GM12878 (cell line): ENCODE measurements at regions not wholly inside any gene's neighbourhood (a gene's known extent, or its start where the extent isn't known, plus 50 kb on each side); places are given as distances from the start of the nearest gene placed in this dataset.

ENCODE experiments used
- ATAC-seq: fragments of 200-7000 bp; cut with Tn5 transposase; 3 replicates; pipeline ENCODE4 v1.9.1; 2020; ENCODE audit warnings: mild to moderate bottlenecking, moderate library complexity
- BruUV-seq: library from RNA; stranded (reverse); fragments of 400-500 nt; replicated peaks from 2 replicates; lab custom pipeline; 2021; lab: Mats Ljungman, UMichigan
- CTCF ChIA-PET: fragments of 300-600 bp; sonication (Branson Sonifier 250); formaldehyde crosslinking; extraction: SDS; loops from one replicate; lab custom pipeline; 2021; ENCODE audit warnings: inconsistent platforms; lab: Yijun Ruan, JAX
- POLR2A ChIA-PET: fragments of 350-600 bp; formaldehyde crosslinking; extraction: SDS; loops from one replicate; lab custom pipeline; 2021; ENCODE audit warnings: inconsistent platforms; lab: Charles Lee
- RAD21 ChIA-PET: fragments of 300-600 bp; sonication (Branson Sonifier 250); formaldehyde crosslinking; loops from one replicate; lab custom pipeline; 2023; ENCODE audit warnings: antibody characterized with exemption; ENCODE audit not compliant: unreplicated experiment; lab: Charles Lee
- SMC1A ChIA-PET: fragments of 300-600 bp; sonication (Branson Sonifier 250); formaldehyde crosslinking; loops from one replicate; lab custom pipeline; 2023; ENCODE audit not compliant: unreplicated experiment, uncharacterized antibody; lab: Charles Lee
- DNase-seq: peaks from one replicate; pipeline ENCODE4 v3.0.0-alpha.2; 2011; ENCODE audit warnings: low read depth, low spot score
- FAIRE-seq: peaks from 3 replicates; lab custom pipeline; 2011; peaks lifted over from hg19 to GRCh38; lab: Jason Lieb, UNC
- H2AFZ ChIP-seq: 2 replicates; pipeline ENCODE4 v1.6.0; 2011; ENCODE audit warnings: low read depth, low read length, control low read depth; ENCODE audit not compliant: control insufficient read depth
- H3K27ac ChIP-seq: 2 replicates; pipeline ENCODE4 v1.5.1; 2011; ENCODE audit warnings: control low read depth; ENCODE audit not compliant: control insufficient read depth, insufficient read depth
- H3K27me3 ChIP-seq, 2 experiments: replicated peaks in 1 of 2; 2 replicates each; pipeline versions ENCODE4 v1.6.0 to v1.6.1; 2011; ENCODE audit warnings: low read length in 1 of 2; ENCODE audit not compliant: control insufficient read depth in 2 of 2, insufficient read depth in 2 of 2
- H3K36me3 ChIP-seq, 2 experiments: 2 replicates each; pipeline ENCODE4 v1.5.1; 2011; ENCODE audit warnings: low read length in 1 of 2; ENCODE audit not compliant: control insufficient read depth in 2 of 2, insufficient read depth in 2 of 2
- H3K4me1 ChIP-seq: 2 replicates; pipeline ENCODE4 v1.6.1; 2011; ENCODE audit warnings: mild to moderate bottlenecking, low read length, moderate library complexity, mixed read lengths; ENCODE audit not compliant: control insufficient read depth, insufficient read depth
- H3K4me2 ChIP-seq: 2 replicates; pipeline ENCODE4 v1.6.0; 2011; ENCODE audit warnings: control low read depth; ENCODE audit not compliant: control insufficient read depth, insufficient read depth
- H3K4me3 ChIP-seq: fragments of 200-600 bp; sonication (generic); 2 replicates; pipeline ENCODE4 v1.5.1; 2016
- H3K79me2 ChIP-seq: 2 replicates; pipeline ENCODE4 v1.6.0; 2011; ENCODE audit warnings: low read length; ENCODE audit not compliant: control insufficient read depth, insufficient read depth
- H3K9ac ChIP-seq: 2 replicates; pipeline ENCODE4 v1.8.0; 2011; ENCODE audit warnings: low read length, control low read depth, mixed read lengths; ENCODE audit not compliant: control insufficient read depth, insufficient read depth
- H3K9me3 ChIP-seq: replicated peaks from 3 replicates; pipeline ENCODE4 v1.5.1; 2011; ENCODE audit warnings: mild to moderate bottlenecking, low read length; ENCODE audit not compliant: control insufficient read depth, insufficient read depth
- H4K20me1 ChIP-seq: 2 replicates; pipeline ENCODE4 v1.6.0; 2011; ENCODE audit not compliant: control insufficient read depth, insufficient read depth
- CBFB ChIP-seq: IDR thresholded peaks from 2 replicates; pipeline ENCODE4 v1.6.1; 2016; ENCODE audit warnings: antibody characterized with exemption, low read depth
- CREM ChIP-seq: IDR thresholded peaks from 2 replicates; pipeline ENCODE4 v1.6.1; 2014; ENCODE audit warnings: antibody characterized with exemption, low read depth
- DPF2 ChIP-seq: fragments of 450-650 bp; IDR thresholded peaks from 2 replicates; pipeline ENCODE4 v1.6.1; 2017; ENCODE audit warnings: mild to moderate bottlenecking
- EED ChIP-seq: sonication (generic); IDR thresholded peaks from 2 replicates; pipeline ENCODE4 v1.6.1; 2016; ENCODE audit warnings: antibody characterized with exemption, low read depth
- EGR1 ChIP-seq, 2 experiments: IDR thresholded peaks; 1 replicate in 1 of 2; 2 replicates in 1 of 2; pipeline ENCODE4 v1.6.1; 2011 to 2012; ENCODE audit warnings: low read depth in 2 of 2, low read length in 2 of 2, borderline replicate concordance in 1 of 2, mild to moderate bottlenecking in 1 of 2, moderate library complexity in 1 of 2
- FOXM1 ChIP-seq: IDR thresholded peaks from 2 replicates; pipeline ENCODE4 v1.6.1; 2012; ENCODE audit warnings: low read depth, mild to moderate bottlenecking, inconsistent platforms, low read length, moderate library complexity
- NFIC ChIP-seq: IDR thresholded peaks from 2 replicates; pipeline ENCODE4 v1.6.1; 2012; ENCODE audit warnings: low read depth, mild to moderate bottlenecking, inconsistent platforms, low read length, moderate library complexity
- POU2F2 ChIP-seq: IDR thresholded peaks from 3 replicates; pipeline ENCODE4 v1.6.1; 2011; ENCODE audit warnings: low read depth, mild to moderate bottlenecking, low read length, borderline replicate concordance
- SMARCA5 ChIP-seq: fragments of 450-650 bp; IDR thresholded peaks from 2 replicates; pipeline ENCODE4 v1.6.1; 2017; ENCODE audit warnings: mild to moderate bottlenecking
- SREBF1 ChIP-seq: IDR thresholded peaks from 2 replicates; pipeline ENCODE4 v1.6.1; 2012; ENCODE audit warnings: mild to moderate bottlenecking, low read length
- TARDBP ChIP-seq: IDR thresholded peaks from 2 replicates; pipeline ENCODE4 v1.6.1; 2016; ENCODE audit warnings: borderline replicate concordance
- ZBTB11 ChIP-seq: fragments of 450-650 bp; formaldehyde crosslinking; IDR thresholded peaks from 2 replicates; pipeline ENCODE4 v1.5.0; 2022; ENCODE audit warnings: mild to moderate bottlenecking, missing genetic modification characterization
- WGBS: methylation state at CpG from one replicate; pipeline ENCODE4 v1.1.6; 2016; ENCODE audit warnings: low lambda C conversion rate; ENCODE audit not compliant: insufficient replicate concordance, insufficient coverage; ENCODE audit errors: missing lambda C conversion rate; 5-methylcytosine and 5-hydroxymethylcytosine counted together
- in situ Hi-C: fragments of 300-500 bp; cut with MboI; formaldehyde crosslinking; loops from 9 replicates; pipeline ENCODE4 v1.14.3; 2018; ENCODE audit warnings: mixed read lengths
- intact Hi-C: fragments of 100-400 bp; cut with micrococcal nuclease; formaldehyde crosslinking; loops from one replicate; pipeline ENCODE4 v1.14.2; 2022; ENCODE audit not compliant: unreplicated experiment
- TF ChIP-seq, protein P1 (sequence below): fragments of 150-350 bp; IDR thresholded peaks from 2 replicates; pipeline ENCODE4 v1.6.1; 2016; ENCODE audit warnings: low read depth, low read length
- TF ChIP-seq, protein P2 (sequence below): IDR thresholded peaks from 2 replicates; pipeline ENCODE4 v1.6.1; 2011; ENCODE audit warnings: borderline replicate concordance, low read depth, mild to moderate bottlenecking, moderate library complexity, mixed read lengths, low read length; ENCODE audit not compliant: insufficient read depth; ENCODE audit errors: extremely low read length
- TF ChIP-seq, protein P3 (sequence below): fragments of 450-650 bp; IDR thresholded peaks from 2 replicates; pipeline ENCODE4 v1.6.1; 2017; ENCODE audit warnings: low read depth, mild to moderate bottlenecking, moderate library complexity

- Histone ChIP-seq H3K27me3 (no peaks in the 10 kb centered on the region; a peak in 1 of 4 replicates), H3K9me3 (no peaks in the 10 kb centered on the region), H3K4me2 (no peak overlapping the region), H3K4me3 (no peak overlapping the region), H3K36me3 (no peaks in the 10 kb centered on the region), H3K9ac (no peak overlapping the region), H3K4me1 (no peaks in the 10 kb centered on the region), H3K79me2 (no peaks in the 10 kb centered on the region), H2AFZ (no peak overlapping the region), H3K27ac (no peak overlapping the region), H4K20me1 (no peaks in the 10 kb centered on the region)
- CTCF ChIA-PET: interaction anchor here (0.6 to 1.4 kb wide), 3 partner anchors 23 to 181 kb away, joined by 3 to 4 read pairs (median 3); no protein-coding TSS in a partner anchor
- FAIRE-seq (no peak), DNase-seq (no peak), ATAC-seq (no peak; the same call in 2 of the 3 replicates)
- POLR2A ChIA-PET: interaction anchor here (1.0 to 1.3 kb wide), 2 partner anchors 13 to 20 kb away, joined by 3 to 5 read pairs; no protein-coding TSS in a partner anchor
- no TSS peak for BruUV-seq
- in situ Hi-C loops: no loop called here
- SMC1A ChIA-PET: interaction anchor here (0.6 to 5.1 kb wide), 13 partner anchors 8 to 148 kb away, joined by 3 to 34 read pairs (median 4); no protein-coding TSS in a partner anchor
- WGBS: 15% methylated on average over 9 of the region's 9 CpGs
- intact Hi-C loops: no loop called here
- RAD21 ChIA-PET: interaction anchor here (0.6 to 3.8 kb wide), 7 partner anchors 8 to 1362 kb away, joined by 3 to 15 read pairs (median 6); no protein-coding TSS in a partner anchor
- TF ChIP-seq EGR1 (IDR thresholded peaks at IDR 0.05; ENCODE audit: borderline replicate concordance in 1 of 2, low read depth in 2 of 2, low read length in 2 of 2) (no peak), DPF2 (no peak), FOXM1 (no peak), CREM (no peak), EED (no peak), ZBTB11 (CRISPR knock-in tag) (no peak), TARDBP (no peak), NFIC (no peak), POU2F2 (no peak), CBFB (no peak), SMARCA5 (no peak), SREBF1 (no peak)
- TF ChIP-seq, protein P1, sequence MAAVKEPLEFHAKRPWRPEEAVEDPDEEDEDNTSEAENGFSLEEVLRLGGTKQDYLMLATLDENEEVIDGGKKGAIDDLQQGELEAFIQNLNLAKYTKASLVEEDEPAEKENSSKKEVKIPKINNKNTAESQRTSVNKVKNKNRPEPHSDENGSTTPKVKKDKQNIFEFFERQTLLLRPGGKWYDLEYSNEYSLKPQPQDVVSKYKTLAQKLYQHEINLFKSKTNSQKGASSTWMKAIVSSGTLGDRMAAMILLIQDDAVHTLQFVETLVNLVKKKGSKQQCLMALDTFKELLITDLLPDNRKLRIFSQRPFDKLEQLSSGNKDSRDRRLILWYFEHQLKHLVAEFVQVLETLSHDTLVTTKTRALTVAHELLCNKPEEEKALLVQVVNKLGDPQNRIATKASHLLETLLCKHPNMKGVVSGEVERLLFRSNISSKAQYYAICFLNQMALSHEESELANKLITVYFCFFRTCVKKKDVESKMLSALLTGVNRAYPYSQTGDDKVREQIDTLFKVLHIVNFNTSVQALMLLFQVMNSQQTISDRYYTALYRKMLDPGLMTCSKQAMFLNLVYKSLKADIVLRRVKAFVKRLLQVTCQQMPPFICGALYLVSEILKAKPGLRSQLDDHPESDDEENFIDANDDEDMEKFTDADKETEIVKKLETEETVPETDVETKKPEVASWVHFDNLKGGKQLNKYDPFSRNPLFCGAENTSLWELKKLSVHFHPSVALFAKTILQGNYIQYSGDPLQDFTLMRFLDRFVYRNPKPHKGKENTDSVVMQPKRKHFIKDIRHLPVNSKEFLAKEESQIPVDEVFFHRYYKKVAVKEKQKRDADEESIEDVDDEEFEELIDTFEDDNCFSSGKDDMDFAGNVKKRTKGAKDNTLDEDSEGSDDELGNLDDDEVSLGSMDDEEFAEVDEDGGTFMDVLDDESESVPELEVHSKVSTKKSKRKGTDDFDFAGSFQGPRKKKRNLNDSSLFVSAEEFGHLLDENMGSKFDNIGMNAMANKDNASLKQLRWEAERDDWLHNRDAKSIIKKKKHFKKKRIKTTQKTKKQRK: no peak
- TF ChIP-seq, protein P2, sequence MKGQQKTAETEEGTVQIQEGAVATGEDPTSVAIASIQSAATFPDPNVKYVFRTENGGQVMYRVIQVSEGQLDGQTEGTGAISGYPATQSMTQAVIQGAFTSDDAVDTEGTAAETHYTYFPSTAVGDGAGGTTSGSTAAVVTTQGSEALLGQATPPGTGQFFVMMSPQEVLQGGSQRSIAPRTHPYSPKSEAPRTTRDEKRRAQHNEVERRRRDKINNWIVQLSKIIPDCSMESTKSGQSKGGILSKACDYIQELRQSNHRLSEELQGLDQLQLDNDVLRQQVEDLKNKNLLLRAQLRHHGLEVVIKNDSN: no peak
- TF ChIP-seq, protein P3, sequence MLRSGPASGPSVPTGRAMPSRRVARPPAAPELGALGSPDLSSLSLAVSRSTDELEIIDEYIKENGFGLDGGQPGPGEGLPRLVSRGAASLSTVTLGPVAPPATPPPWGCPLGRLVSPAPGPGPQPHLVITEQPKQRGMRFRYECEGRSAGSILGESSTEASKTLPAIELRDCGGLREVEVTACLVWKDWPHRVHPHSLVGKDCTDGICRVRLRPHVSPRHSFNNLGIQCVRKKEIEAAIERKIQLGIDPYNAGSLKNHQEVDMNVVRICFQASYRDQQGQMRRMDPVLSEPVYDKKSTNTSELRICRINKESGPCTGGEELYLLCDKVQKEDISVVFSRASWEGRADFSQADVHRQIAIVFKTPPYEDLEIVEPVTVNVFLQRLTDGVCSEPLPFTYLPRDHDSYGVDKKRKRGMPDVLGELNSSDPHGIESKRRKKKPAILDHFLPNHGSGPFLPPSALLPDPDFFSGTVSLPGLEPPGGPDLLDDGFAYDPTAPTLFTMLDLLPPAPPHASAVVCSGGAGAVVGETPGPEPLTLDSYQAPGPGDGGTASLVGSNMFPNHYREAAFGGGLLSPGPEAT: no peak
Observed at GRCh38 chr16:51556694-51557340, 405.7 kb upstream of the SALL1 start.
